GM23338 (cell line): ENCODE measurements at regions not wholly inside any gene's neighbourhood (a gene's known extent, or its start where the extent isn't known, plus 50 kb on each side); places are given as distances from the start of the nearest gene placed in this dataset.

Experiments
- ETS1 ChIP-seq: IDR thresholded peaks from 2 replicates; pipeline ENCODE4 v1.6.1; 2016; ENCODE audit warnings: antibody characterized with exemption
- EZH2 ChIP-seq: fragments of 200-600 bp; sonication (generic); IDR thresholded peaks from one replicate; pipeline ENCODE4 v1.8.0; 2017; ENCODE audit warnings: antibody characterized with exemption, mild to moderate bottlenecking, low read depth; ENCODE audit not compliant: unreplicated experiment
- POLR2AphosphoS5 ChIP-seq: IDR thresholded peaks from 2 replicates; pipeline ENCODE4 v1.6.1; 2016; ENCODE audit warnings: antibody characterized with exemption, low read depth
- TF ChIP-seq, protein P1 (sequence below), 2 experiments: fragments of 200-600 bp in 1 of 2; sonication (generic) in 1 of 2; conservative IDR thresholded peaks; 2 replicates each; pipeline versions ENCODE4 v1.5.1 to v1.6.1; 2016 to 2017; ENCODE audit warnings: antibody characterized with exemption in 2 of 2, low read depth in 2 of 2, mild to moderate bottlenecking in 2 of 2, moderate library complexity in 1 of 2

DNA sequence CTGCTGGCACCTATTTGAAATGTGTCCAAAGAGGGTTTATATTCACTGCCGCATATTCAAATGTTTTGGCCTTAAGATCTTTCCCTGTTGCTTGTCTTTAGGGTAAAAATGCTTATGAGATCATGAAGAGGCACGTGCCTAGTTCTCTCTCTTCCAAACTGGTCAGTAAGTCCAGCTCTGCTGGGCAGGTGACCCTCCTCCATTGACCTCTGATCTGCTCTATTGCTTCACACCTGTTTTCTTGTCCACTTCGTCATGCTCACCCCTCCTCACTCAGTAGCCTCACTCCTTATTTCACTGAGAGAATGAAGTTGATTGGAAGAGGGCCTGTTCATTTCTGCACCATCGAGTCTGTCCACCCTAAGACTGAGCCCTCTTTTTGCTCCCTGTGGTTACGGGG lies 140.5 kb upstream of the COBL start:
- TF ChIP-seq ETS1, result no peak
- TF ChIP-seq, protein P1, sequence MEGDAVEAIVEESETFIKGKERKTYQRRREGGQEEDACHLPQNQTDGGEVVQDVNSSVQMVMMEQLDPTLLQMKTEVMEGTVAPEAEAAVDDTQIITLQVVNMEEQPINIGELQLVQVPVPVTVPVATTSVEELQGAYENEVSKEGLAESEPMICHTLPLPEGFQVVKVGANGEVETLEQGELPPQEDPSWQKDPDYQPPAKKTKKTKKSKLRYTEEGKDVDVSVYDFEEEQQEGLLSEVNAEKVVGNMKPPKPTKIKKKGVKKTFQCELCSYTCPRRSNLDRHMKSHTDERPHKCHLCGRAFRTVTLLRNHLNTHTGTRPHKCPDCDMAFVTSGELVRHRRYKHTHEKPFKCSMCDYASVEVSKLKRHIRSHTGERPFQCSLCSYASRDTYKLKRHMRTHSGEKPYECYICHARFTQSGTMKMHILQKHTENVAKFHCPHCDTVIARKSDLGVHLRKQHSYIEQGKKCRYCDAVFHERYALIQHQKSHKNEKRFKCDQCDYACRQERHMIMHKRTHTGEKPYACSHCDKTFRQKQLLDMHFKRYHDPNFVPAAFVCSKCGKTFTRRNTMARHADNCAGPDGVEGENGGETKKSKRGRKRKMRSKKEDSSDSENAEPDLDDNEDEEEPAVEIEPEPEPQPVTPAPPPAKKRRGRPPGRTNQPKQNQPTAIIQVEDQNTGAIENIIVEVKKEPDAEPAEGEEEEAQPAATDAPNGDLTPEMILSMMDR (conservative IDR thresholded peaks at IDR 0.05; ENCODE audit: low read depth in 2 of 2), result no peak
- TF ChIP-seq POLR2AphosphoS5, result no peak
- no peak for TF ChIP-seq EZH2
